ENCODE measurements at regions not wholly inside any gene's neighbourhood (a gene's known extent, or its start where the extent isn't known, plus 50 kb on each side); places are given as distances from the start of the nearest gene placed in this dataset.
"Not testable (repeated sequence)": the region's sequence is repeated elsewhere in the genome, so short reads cannot be mapped to it uniquely, and the experiment has no call there.

DNA sequence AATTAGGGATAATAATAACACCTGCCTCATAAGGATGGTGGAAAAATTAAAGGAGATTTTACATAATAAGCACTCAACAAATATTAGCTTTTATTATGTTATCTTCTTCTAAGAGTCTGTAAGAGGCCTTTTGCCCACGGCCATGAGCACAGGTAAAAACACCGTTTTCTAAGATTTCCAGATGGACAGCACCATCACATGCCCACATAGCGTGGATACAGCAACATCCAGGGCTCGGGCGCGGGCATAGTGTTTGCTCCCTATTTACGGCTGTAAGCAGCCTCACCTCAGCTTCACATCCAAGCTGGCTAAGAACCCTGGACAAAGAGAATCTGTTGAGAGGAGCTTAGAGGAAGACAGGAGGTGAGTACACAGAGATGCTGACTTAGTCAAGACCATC, 216.4 kb upstream of the IRF2BP2 start:
- Histone ChIP-seq H4K20me1 (ENCODE audit: insufficient read depth) (no peaks in the 10 kb centered on the region), H3K9me2 (no peaks in the 10 kb centered on the region), H3K9me3 (no peaks in the 10 kb centered on the region), H2AFZ (ENCODE audit: low read depth) (no peak overlapping the region), H3K27me3 (ENCODE audit: insufficient read depth) (no peaks in the 10 kb centered on the region), H3F3A (replicated peaks; ENCODE audit: insufficient read depth) (no peaks in the 10 kb centered on the region), H3K4me1 (ENCODE audit: control insufficient read depth in 1 of 2, insufficient read depth in 2 of 2, low read depth in 1 of 2, low read length in 1 of 2) (peaks cover 0 to 4% of the 10 kb centered on the region in 2 experiments; a peak in 2 of 4 replicates), H3K9ac (no peak overlapping the region), H3K36me3 (replicated peaks in 1 of 2; ENCODE audit: control insufficient read depth in 1 of 2, insufficient read depth in 2 of 2, low read length in 1 of 2) (no peaks in the 10 kb centered on the region), H3K79me2 (ENCODE audit: insufficient read depth) (no peaks in the 10 kb centered on the region), H3K27ac (ENCODE audit: low read depth in 2 of 2, low read length in 1 of 2) (no peak overlapping the region), H3K4me3 (ENCODE audit: low read depth in 2 of 2, low read length in 1 of 2) (no peak overlapping the region), H3K4me2 (no peak overlapping the region)
- DNase-seq: no peak
- 92% methylated on average over 7 of the region's 7 CpGs for WGBS (ENCODE audit: low lambda C conversion rate)
- ChIA-PET POLR2A (no interaction called here), CTCF (interaction anchor here (2.0 kb wide), 1 partner anchor 257 kb away, joined by 5 read pairs; no protein-coding TSS in a partner anchor)
- TF ChIP-seq ELF1 (IDR thresholded peaks at IDR 0.05) (no peak), MXI1 (IDR thresholded peaks at IDR 0.05; ENCODE audit: low read depth, low read length) (no peak), RXRA (IDR thresholded peaks at IDR 0.05; ENCODE audit: borderline replicate concordance, low read depth) (no peak)
- TF ChIP-seq, protein P1, sequence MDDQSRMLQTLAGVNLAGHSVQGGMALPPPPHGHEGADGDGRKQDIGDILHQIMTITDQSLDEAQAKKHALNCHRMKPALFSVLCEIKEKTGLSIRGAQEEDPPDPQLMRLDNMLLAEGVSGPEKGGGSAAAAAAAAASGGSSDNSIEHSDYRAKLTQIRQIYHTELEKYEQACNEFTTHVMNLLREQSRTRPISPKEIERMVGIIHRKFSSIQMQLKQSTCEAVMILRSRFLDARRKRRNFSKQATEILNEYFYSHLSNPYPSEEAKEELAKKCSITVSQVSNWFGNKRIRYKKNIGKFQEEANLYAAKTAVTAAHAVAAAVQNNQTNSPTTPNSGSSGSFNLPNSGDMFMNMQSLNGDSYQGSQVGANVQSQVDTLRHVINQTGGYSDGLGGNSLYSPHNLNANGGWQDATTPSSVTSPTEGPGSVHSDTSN (IDR thresholded peaks at IDR 0.05): no peak

DNA sequence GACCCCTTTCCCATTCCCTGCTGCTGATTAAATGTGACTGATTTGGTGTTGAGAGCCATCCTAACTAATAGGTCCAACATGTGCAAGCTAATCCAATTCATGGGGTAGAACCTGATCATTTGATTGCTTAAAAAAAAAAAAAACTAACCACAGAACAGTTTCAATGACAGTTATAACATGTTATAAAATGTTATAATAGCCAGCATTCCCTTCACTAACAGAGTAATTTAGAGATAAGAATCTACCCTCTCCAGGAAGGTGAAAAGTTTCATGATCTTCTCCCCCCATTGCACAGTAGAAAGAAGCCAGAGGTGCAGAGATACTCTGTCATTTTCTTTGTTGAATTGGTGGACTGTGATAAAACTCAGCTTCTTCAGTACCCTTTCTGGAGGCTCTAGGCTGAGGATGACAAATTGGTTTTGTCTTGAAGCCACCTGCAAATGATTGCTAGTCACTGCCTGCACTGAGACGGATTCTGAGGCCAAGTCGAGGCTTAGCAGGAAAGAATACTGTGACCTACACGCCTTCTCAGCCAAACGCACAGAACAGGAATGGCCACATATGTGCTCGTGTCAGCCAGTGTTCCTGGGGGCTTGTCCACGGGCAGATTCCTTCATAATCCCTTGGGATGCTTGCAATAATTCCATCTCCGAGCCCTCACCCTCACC, 215.7 kb upstream of the IRF2BP2 start:
- DNase-seq: no peak
- H3K9me2 ChIP-seq: no peaks in the 10 kb centered on the region
- H3K9me3 ChIP-seq: no peaks in the 10 kb centered on the region
- H3K36me3 ChIP-seq (replicated peaks in 1 of 2; ENCODE audit: control insufficient read depth in 1 of 2, insufficient read depth in 2 of 2, low read length in 1 of 2): no peaks in the 10 kb centered on the region
- H3K4me3 ChIP-seq (ENCODE audit: low read depth in 2 of 2, low read length in 1 of 2): no peak overlapping the region
- no peaks in the 10 kb centered on the region for H3K27me3 ChIP-seq (ENCODE audit: insufficient read depth)
- no peaks in the 10 kb centered on the region for H3K79me2 ChIP-seq (ENCODE audit: insufficient read depth)
- H3K9ac ChIP-seq: no peak overlapping the region
- no peaks in the 10 kb centered on the region for H3F3A ChIP-seq (replicated peaks; ENCODE audit: insufficient read depth)
- ChIA-PET CTCF (no interaction called here), POLR2A (no interaction called here)
- peaks cover 0 to 4% of the 10 kb centered on the region in 2 experiments; a peak in 2 of 4 replicates for H3K4me1 ChIP-seq (ENCODE audit: control insufficient read depth in 1 of 2, insufficient read depth in 2 of 2, low read depth in 1 of 2, low read length in 1 of 2)
- H3K4me2 ChIP-seq: no peak overlapping the region
- no peak overlapping the region for H3K27ac ChIP-seq (ENCODE audit: low read depth in 2 of 2, low read length in 1 of 2)
- H2AFZ ChIP-seq (ENCODE audit: low read depth): no peak overlapping the region
- TF ChIP-seq CHD2 (IDR thresholded peaks at IDR 0.05; ENCODE audit: low read length, partially characterized antibody): no peak
- no peak for TF ChIP-seq SMC3 (IDR thresholded peaks at IDR 0.05; ENCODE audit: low read depth, low read length)
- no peak for TF ChIP-seq SIN3A (IDR thresholded peaks at IDR 0.05; ENCODE audit: borderline replicate concordance, low read depth, low read length)
- TF ChIP-seq JUND (IDR thresholded peaks at IDR 0.05): no peak
- no peak for TF ChIP-seq NRF1 (IDR thresholded peaks at IDR 0.05; ENCODE audit: low read depth, low read length)
- TF ChIP-seq, protein P2, sequence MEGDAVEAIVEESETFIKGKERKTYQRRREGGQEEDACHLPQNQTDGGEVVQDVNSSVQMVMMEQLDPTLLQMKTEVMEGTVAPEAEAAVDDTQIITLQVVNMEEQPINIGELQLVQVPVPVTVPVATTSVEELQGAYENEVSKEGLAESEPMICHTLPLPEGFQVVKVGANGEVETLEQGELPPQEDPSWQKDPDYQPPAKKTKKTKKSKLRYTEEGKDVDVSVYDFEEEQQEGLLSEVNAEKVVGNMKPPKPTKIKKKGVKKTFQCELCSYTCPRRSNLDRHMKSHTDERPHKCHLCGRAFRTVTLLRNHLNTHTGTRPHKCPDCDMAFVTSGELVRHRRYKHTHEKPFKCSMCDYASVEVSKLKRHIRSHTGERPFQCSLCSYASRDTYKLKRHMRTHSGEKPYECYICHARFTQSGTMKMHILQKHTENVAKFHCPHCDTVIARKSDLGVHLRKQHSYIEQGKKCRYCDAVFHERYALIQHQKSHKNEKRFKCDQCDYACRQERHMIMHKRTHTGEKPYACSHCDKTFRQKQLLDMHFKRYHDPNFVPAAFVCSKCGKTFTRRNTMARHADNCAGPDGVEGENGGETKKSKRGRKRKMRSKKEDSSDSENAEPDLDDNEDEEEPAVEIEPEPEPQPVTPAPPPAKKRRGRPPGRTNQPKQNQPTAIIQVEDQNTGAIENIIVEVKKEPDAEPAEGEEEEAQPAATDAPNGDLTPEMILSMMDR (IDR thresholded peaks at IDR 0.05): no peak
- no peak for TF ChIP-seq RXRA (IDR thresholded peaks at IDR 0.05; ENCODE audit: borderline replicate concordance, low read depth)
- TF ChIP-seq GATA2 (CRISPR knock-in tag; IDR thresholded peaks at IDR 0.05): no peak
- TF ChIP-seq ELF1 (IDR thresholded peaks at IDR 0.05): no peak
- TF ChIP-seq NFIC (IDR thresholded peaks at IDR 0.05; ENCODE audit: borderline replicate concordance): no peak
- no peak for TF ChIP-seq TCF12 (IDR thresholded peaks at IDR 0.05)
- WGBS (ENCODE audit: low lambda C conversion rate): 86% methylated on average over 7 of the region's 7 CpGs
- H4K20me1 ChIP-seq (ENCODE audit: insufficient read depth): no peaks in the 10 kb centered on the region

DNA sequence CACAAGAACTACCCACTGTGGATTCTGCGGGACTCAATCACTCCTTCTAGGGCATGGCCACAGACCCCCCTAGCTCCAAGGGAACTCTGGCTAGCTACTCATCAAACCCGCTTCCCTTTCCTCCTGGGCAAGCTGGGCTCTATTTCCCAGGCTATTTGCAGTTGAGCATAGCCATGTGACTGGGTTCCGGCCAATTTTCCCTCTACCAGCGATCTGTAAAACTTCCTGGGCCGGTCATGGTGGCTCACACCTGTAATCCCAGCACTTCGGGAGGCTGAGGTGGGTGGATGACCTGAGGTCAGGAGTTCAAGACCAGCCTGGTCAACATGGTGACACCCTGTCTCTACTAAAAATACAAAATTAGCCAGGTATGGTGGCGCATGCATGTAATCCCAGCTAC, 214.9 kb upstream of the IRF2BP2 start:
- POLR2A ChIA-PET, CTCF ChIA-PET: not testable (repeated sequence)

More for the DNA sequence above, 214.9 kb upstream of the IRF2BP2 start:
- H3K79me2 ChIP-seq (ENCODE audit: insufficient read depth); H3K4me3 ChIP-seq (ENCODE audit: low read depth in 2 of 2, low read length in 1 of 2); H3K27me3 ChIP-seq (ENCODE audit: insufficient read depth); H3F3A ChIP-seq (replicated peaks; ENCODE audit: insufficient read depth); H3K9me2 ChIP-seq; H3K9ac ChIP-seq; H3K9me3 ChIP-seq; H3K4me1 ChIP-seq (ENCODE audit: control insufficient read depth in 1 of 2, insufficient read depth in 2 of 2, low read depth in 1 of 2, low read length in 1 of 2); H3K27ac ChIP-seq (ENCODE audit: low read depth in 2 of 2, low read length in 1 of 2); H3K4me2 ChIP-seq; DNase-seq; H2AFZ ChIP-seq (ENCODE audit: low read depth); H4K20me1 ChIP-seq (ENCODE audit: insufficient read depth); H3K36me3 ChIP-seq (replicated peaks in 1 of 2; ENCODE audit: control insufficient read depth in 1 of 2, insufficient read depth in 2 of 2, low read length in 1 of 2): not testable (repeated sequence)
- WGBS (ENCODE audit: low lambda C conversion rate): 95% methylated on average over 7 of the region's 7 CpGs

All from SK-N-SH (cell line).